MCF 10A (cell line): ENCODE measurements at regions not wholly inside any gene's neighbourhood (a gene's known extent, or its start where the extent isn't known, plus 50 kb on each side); places are given as distances from the start of the nearest gene placed in this dataset.

ENCODE experiments used
- BruUV-seq: library from RNA; stranded (reverse); fragments of 400-500 nt; replicated peaks from 2 replicates; lab custom pipeline; 2021; lab: Mats Ljungman, UMichigan
- CTCF ChIA-PET: fragments of 300-600 bp; sonication (Branson Sonifier 250); formaldehyde crosslinking; extraction: SDS; loops from one replicate; lab custom pipeline; 2021; ENCODE audit warnings: antibody characterized with exemption, inconsistent platforms; lab: Yijun Ruan, JAX
- POLR2A ChIA-PET: fragments of 300-600, 350-650 bp; sonication (Branson Sonifier 250); formaldehyde crosslinking; extraction: SDS; loops from one replicate; lab custom pipeline; 2020; ENCODE audit warnings: antibody characterized with exemption, inconsistent platforms; lab: Yijun Ruan, JAX
- DNase-seq: peaks from one replicate; pipeline ENCODE4 v3.0.0-alpha.2; 2018; ENCODE audit not compliant: unreplicated experiment
- H3K27ac Mint-ChIP-seq: one replicate; pipeline ENCODE4 v1.8.0; 2022; ENCODE audit warnings: mild to moderate bottlenecking, low read depth, mixed read lengths; ENCODE audit not compliant: unreplicated experiment
- H3K27me3 Mint-ChIP-seq: one replicate; pipeline ENCODE4 v1.8.0; 2022; ENCODE audit warnings: mixed read lengths; ENCODE audit not compliant: insufficient read depth, unreplicated experiment
- H3K36me3 Mint-ChIP-seq: one replicate; pipeline ENCODE4 v1.8.0; 2022; ENCODE audit warnings: mild to moderate bottlenecking, moderate library complexity, mixed read lengths; ENCODE audit not compliant: insufficient read depth, unreplicated experiment
- H3K4me1 Mint-ChIP-seq: one replicate; pipeline ENCODE4 v1.8.0; 2022; ENCODE audit warnings: mixed read lengths; ENCODE audit not compliant: insufficient read depth, unreplicated experiment
- H3K4me3 Mint-ChIP-seq: one replicate; pipeline ENCODE4 v1.8.0; 2022; ENCODE audit warnings: mild to moderate bottlenecking, moderate library complexity, mixed read lengths; ENCODE audit not compliant: unreplicated experiment
- H3K9me3 Mint-ChIP-seq: one replicate; pipeline ENCODE4 v1.8.0; 2022; ENCODE audit warnings: mixed read lengths; ENCODE audit not compliant: unreplicated experiment
- CTCF ChIP-seq: fragments of 200-600 bp; IDR thresholded peaks from one replicate; pipeline ENCODE4 v1.8.0; 2022; ENCODE audit warnings: antibody characterized with exemption, mild to moderate bottlenecking; ENCODE audit not compliant: unreplicated experiment
- intact Hi-C: fragments of 100-400 bp; cut with micrococcal nuclease; formaldehyde crosslinking; loops from 2 replicates; pipeline ENCODE4 v1.14.1; 2022

- Mint-ChIP-seq H3K9me3 (peaks cover 11% of the 10 kb centered on the region), H3K4me1 (peaks cover 17% of the 10 kb centered on the region), H3K27ac (no peak overlapping the region), H3K27me3 (peaks cover 11% of the 10 kb centered on the region), H3K4me3 (no peak overlapping the region), H3K36me3 (no peaks in the 10 kb centered on the region)
- no TSS peak for BruUV-seq
- TF ChIP-seq CTCF, result no peak
- ChIA-PET POLR2A (no interaction called here), CTCF (interaction anchor here (0.9 kb wide), 1 partner anchor 33 kb away, joined by 3 read pairs; no protein-coding TSS in a partner anchor)
- intact Hi-C loops, result no loop called here
- no peak for DNase-seq
These were observed 52.0 kb upstream of the NPTX2 start for GRCh38 chr7:98565103-98565502.

DNA sequence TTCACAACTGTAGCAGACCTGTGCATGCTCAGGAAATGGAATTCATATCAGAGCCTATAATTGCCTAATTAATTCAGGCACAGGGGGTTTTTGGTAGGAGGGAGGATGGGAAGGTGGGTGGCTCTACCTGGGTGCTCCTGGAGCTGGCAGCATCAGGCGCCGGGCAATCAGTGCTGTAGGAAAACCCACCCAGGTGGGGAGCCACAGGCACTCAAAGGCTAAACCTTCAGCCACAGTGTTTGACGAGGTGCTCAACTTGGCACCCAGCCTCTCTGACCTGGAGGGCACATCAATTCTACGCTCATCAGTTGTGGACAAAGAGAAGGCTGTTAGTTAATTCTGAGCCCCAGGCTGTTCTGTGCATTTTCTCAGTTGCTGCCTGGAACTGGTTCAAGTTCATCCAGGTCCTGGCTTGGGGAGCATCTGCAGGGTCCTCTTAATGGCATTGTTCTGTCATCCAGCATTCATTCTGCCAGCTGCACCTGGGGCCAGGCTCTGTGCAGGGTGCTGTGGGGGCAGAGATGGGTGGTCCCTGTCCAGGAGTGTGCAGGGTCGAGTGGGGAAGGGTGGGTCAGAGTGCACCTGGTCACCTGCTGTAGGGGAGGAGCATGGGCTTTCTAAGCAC is 54.1 kb upstream of the NPTX2 start:
- ChIA-PET CTCF (interaction anchor here (1.1 kb wide), 1 partner anchor 142 kb away, joined by 3 read pairs; no protein-coding TSS in a partner anchor), POLR2A (no interaction called here)
- Mint-ChIP-seq H3K4me3 (no peak overlapping the region), H3K27ac (no peak overlapping the region), H3K4me1 (peaks cover 17% of the 10 kb centered on the region), H3K36me3 (peaks cover 6% of the 10 kb centered on the region), H3K27me3 (peaks cover 11% of the 10 kb centered on the region), H3K9me3 (peaks cover 19% of the 10 kb centered on the region)
- no peak for DNase-seq
- TF ChIP-seq CTCF, result no peak
- intact Hi-C loops, result no loop called here
- BruUV-seq, result no TSS peak

DNA sequence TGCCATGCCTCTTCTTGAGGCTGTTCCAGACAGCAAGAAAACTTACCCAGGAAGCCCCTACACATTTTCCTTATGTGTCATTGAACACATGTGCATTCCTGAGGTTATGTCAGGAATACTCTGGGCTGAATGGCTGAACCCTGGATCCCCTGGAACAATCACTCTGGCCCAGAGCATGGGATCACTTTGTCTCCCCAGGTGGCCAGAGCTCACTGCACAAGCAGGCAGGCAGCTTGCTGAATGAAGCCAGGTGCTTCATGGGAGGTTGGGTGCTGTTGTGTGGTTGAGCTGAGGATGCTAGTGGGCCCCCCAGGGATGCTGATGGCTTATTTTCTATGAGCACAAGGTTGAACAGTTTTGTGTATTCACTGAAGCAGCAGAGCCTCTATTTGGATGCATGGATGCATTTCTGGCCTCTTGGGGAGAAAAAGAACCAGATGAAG is 54.7 kb upstream of the NPTX2 start:
- DNase-seq, result no peak
- H3K4me1 Mint-ChIP-seq, result peaks cover 17% of the 10 kb centered on the region
- TF ChIP-seq CTCF, result no peak
- H3K9me3 Mint-ChIP-seq, result peaks cover 19% of the 10 kb centered on the region
- intact Hi-C loops, result no loop called here
- H3K27ac Mint-ChIP-seq, result no peak overlapping the region
- POLR2A ChIA-PET, result interaction anchor here (0.7 kb wide), 1 partner anchor 201 kb away, joined by 3 read pairs; no protein-coding TSS in a partner anchor
- peaks cover 11% of the 10 kb centered on the region for H3K27me3 Mint-ChIP-seq
- CTCF ChIA-PET, result interaction anchor here (1.1 kb wide), 1 partner anchor 141 kb away, joined by 3 read pairs; no protein-coding TSS in a partner anchor
- H3K4me3 Mint-ChIP-seq, result no peak overlapping the region
- BruUV-seq, result no TSS peak
- peaks cover 6% of the 10 kb centered on the region for H3K36me3 Mint-ChIP-seq

DNA sequence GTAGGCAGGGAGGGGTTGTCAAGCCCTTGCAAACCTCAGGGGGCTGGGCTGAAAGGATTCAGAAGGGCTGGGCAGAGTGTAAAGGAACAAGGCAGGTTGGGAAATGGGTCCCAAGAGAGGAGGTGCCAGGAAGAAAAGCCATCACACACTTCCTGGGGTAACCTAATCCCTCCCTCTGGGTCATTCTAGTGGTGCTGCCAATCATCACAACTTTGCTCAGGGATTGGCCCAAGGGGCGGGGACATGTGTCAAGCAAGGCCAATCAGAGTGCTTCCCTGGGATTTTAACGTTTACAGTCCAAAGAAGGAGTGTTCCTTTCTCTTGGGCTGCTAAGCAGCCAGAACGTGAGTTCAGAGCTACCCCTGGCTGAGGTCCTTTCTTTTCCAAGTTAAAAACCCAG is 57.1 kb upstream of the NPTX2 start:
- H3K27ac Mint-ChIP-seq, result no peak overlapping the region
- no peak for TF ChIP-seq CTCF
- BruUV-seq, result no TSS peak
- no peak for DNase-seq
- no peaks in the 10 kb centered on the region for H3K27me3 Mint-ChIP-seq
- intact Hi-C loops, result no loop called here
- H3K36me3 Mint-ChIP-seq, result peaks cover 6% of the 10 kb centered on the region
- POLR2A ChIA-PET, result no interaction called here
- no peak overlapping the region for H3K4me3 Mint-ChIP-seq
- peaks cover 11% of the 10 kb centered on the region for H3K4me1 Mint-ChIP-seq
- CTCF ChIA-PET, result no interaction called here
- H3K9me3 Mint-ChIP-seq, result peaks cover 19% of the 10 kb centered on the region
